ENCODE measurements at regions not wholly inside any gene's neighbourhood (a gene's known extent, or its start where the extent isn't known, plus 50 kb on each side); places are given as distances from the start of the nearest gene placed in this dataset.

DNA sequence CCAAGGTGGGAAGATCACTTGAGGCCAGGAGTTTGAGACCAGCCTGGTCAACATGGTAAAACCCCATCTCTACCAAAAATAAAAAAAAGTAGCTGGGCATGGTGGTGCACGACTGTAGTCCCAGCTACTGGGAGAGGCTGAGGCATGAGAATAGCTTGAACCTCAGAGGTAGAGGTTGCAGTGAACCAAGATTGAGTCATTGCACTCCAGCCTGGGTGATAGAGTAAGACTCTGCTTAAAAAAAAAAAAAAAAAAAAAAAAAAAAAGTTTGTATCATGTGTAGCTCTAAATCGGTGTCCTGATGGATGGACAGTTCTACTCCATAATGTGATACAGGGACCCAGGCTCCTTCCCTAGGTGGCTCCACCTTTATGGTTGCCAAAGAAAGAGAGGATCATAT, 497.1 kb upstream of the RBFOX1 start:
- intact Hi-C loops (cut with DNase I; ENCODE audit: low total_unique reads) = no loop called here
- H3K27me3 ChIP-seq = no peaks in the 10 kb centered on the region
- H3K4me3 ChIP-seq = no peak overlapping the region
- TF ChIP-seq, protein P1, sequence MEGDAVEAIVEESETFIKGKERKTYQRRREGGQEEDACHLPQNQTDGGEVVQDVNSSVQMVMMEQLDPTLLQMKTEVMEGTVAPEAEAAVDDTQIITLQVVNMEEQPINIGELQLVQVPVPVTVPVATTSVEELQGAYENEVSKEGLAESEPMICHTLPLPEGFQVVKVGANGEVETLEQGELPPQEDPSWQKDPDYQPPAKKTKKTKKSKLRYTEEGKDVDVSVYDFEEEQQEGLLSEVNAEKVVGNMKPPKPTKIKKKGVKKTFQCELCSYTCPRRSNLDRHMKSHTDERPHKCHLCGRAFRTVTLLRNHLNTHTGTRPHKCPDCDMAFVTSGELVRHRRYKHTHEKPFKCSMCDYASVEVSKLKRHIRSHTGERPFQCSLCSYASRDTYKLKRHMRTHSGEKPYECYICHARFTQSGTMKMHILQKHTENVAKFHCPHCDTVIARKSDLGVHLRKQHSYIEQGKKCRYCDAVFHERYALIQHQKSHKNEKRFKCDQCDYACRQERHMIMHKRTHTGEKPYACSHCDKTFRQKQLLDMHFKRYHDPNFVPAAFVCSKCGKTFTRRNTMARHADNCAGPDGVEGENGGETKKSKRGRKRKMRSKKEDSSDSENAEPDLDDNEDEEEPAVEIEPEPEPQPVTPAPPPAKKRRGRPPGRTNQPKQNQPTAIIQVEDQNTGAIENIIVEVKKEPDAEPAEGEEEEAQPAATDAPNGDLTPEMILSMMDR (IDR thresholded peaks at IDR 0.05) = no peak
- no peak for TF ChIP-seq POLR2A (IDR thresholded peaks at IDR 0.05)
- H3K27ac ChIP-seq = no peak overlapping the region
- H3K36me3 ChIP-seq (ENCODE audit: low read depth, missing control alignments) = no peaks in the 10 kb centered on the region
- WGBS, 2 donors = 89% methylated on average over 2 of the region's 2 CpGs
- DNase-seq = no peak
- no peaks in the 10 kb centered on the region for H3K4me1 ChIP-seq
- H3K9me3 ChIP-seq = no peaks in the 10 kb centered on the region

- Histone ChIP-seq H3K9me3 (no peaks in the 10 kb centered on the region), H3K4me3 (no peak overlapping the region), H3K36me3 (ENCODE audit: low read depth, missing control alignments) (no peaks in the 10 kb centered on the region), H3K27ac (no peak overlapping the region), H3K4me1 (no peaks in the 10 kb centered on the region), H3K27me3 (no peaks in the 10 kb centered on the region)
- no peak for TF ChIP-seq POLR2A (IDR thresholded peaks at IDR 0.05)
- TF ChIP-seq, protein P1 (IDR thresholded peaks at IDR 0.05) = no peak
- intact Hi-C loops (cut with DNase I; ENCODE audit: low total_unique reads) = no loop called here
- 85 to 88% methylated on average over 7 of the region's 7 CpGs for WGBS, 2 donors
- DNase-seq = no peak
These were observed 504.0 kb upstream of the RBFOX1 start for GRCh38 chr16:6828690-6829089.

DNA sequence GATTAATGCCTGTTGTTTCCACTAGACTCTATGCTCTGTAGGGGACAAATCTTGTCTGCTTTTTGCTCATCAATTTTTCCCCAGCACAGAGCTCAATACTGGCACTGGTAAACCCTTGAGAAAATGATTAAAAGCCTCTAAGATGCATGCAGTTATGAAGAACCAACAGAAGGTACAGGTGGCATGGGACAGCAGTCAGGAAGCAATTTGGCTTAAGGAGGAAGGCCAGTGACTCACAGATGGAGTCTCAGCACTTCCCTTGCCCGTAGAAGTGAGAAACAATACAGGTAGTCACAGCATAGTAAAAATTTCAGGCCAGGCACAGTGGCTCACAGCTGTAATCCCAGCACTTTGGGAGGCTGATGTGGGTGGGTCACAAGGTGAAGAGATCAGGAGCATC, 504.7 kb upstream of the RBFOX1 start:
- Histone ChIP-seq H3K27ac (no peak overlapping the region), H3K4me3 (no peak overlapping the region), H3K36me3 (ENCODE audit: low read depth, missing control alignments) (no peaks in the 10 kb centered on the region), H3K9me3 (no peaks in the 10 kb centered on the region), H3K27me3 (no peaks in the 10 kb centered on the region), H3K4me1 (no peaks in the 10 kb centered on the region)
- intact Hi-C loops (cut with DNase I; ENCODE audit: low total_unique reads) = no loop called here
- DNase-seq = no peak
- 76 to 82% methylated on average over 1 of the region's 1 CpG for WGBS, 2 donors
- TF ChIP-seq POLR2A (IDR thresholded peaks at IDR 0.05) = no peak
- TF ChIP-seq, protein P1 (IDR thresholded peaks at IDR 0.05) = no peak

DNA sequence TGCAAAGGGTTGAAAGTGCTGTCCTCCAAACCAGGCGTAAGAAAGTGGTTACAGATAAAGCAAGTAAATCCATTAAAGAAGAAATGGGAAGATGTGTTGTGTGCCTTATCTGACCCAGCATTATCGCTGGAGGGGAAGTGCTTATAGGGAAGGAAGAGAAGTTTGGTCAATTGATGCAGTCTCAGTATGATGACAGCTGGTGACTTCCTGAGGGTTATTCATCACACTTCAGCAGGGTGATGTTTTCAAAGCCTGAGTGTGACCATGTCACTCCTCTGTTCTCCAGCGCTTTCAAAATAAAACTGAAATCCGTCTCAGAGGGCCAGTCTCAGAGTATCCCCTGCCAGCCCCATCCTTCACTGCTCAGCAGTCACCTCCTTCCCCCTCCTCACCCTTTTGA, 505.4 kb upstream of the RBFOX1 start:
- no peaks in the 10 kb centered on the region for H3K27me3 ChIP-seq
- H3K9me3 ChIP-seq = no peaks in the 10 kb centered on the region
- H3K4me3 ChIP-seq = no peak overlapping the region
- no peak for DNase-seq
- H3K27ac ChIP-seq = no peak overlapping the region
- 63 to 76% methylated on average over 4 of the region's 4 CpGs for WGBS, 2 donors
- no peak for TF ChIP-seq POLR2A (IDR thresholded peaks at IDR 0.05)
- TF ChIP-seq, protein P1 (IDR thresholded peaks at IDR 0.05) = no peak
- H3K4me1 ChIP-seq = no peaks in the 10 kb centered on the region
- no peaks in the 10 kb centered on the region for H3K36me3 ChIP-seq (ENCODE audit: low read depth, missing control alignments)
- intact Hi-C loops (cut with DNase I; ENCODE audit: low total_unique reads) = no loop called here

GRCh38 chr16:6822041-6822440, 510.6 kb upstream of the RBFOX1 start:
- TF ChIP-seq, protein P1 (IDR thresholded peaks at IDR 0.05) = no peak
- TF ChIP-seq POLR2A (IDR thresholded peaks at IDR 0.05) = no peak
- H3K36me3 ChIP-seq (ENCODE audit: low read depth, missing control alignments) = no peaks in the 10 kb centered on the region
- 64 to 74% methylated on average over 4 of the region's 4 CpGs for WGBS, 2 donors
- intact Hi-C loops (cut with DNase I; ENCODE audit: low total_unique reads) = no loop called here
- DNase-seq = no peak
- no peaks in the 10 kb centered on the region for H3K9me3 ChIP-seq
- no peaks in the 10 kb centered on the region for H3K27me3 ChIP-seq
- H3K27ac ChIP-seq = no peak overlapping the region
- no peak overlapping the region for H3K4me3 ChIP-seq
- H3K4me1 ChIP-seq = no peaks in the 10 kb centered on the region
